Natural killer cell (primary cell): ENCODE measurements at regions not wholly inside any gene's neighbourhood (a gene's known extent, or its start where the extent isn't known, plus 50 kb on each side); places are given as distances from the start of the nearest gene placed in this dataset.

Experiments
- ATAC-seq, 3 donors: fragments of 150-1000 bp in 2 of 3; fragments of 200-7000 bp in 1 of 3; cut with Tn5 transposase; 1 replicate in 1 of 3; 2 replicates in 2 of 3; pipeline ENCODE4 v1.10.0; 2021; ENCODE audit warnings: mild to moderate bottlenecking in 2 of 3, moderate library complexity in 2 of 3
- DNase-seq, 2 donors: peaks; one replicate each; pipeline versions ENCODE4 v3.0.0 to v3.0.0-alpha.2; 2013 to 2021; ENCODE audit warnings: mixed read lengths in 1 of 2
- H3K27ac ChIP-seq: one replicate; pipeline ENCODE4 v1.5.1; 2013; ENCODE audit warnings: mild to moderate bottlenecking, low read length
- H3K27me3 ChIP-seq: one replicate; pipeline ENCODE4 v1.6.1; 2013; ENCODE audit warnings: low read length; ENCODE audit not compliant: control insufficient read depth, insufficient read depth
- H3K36me3 ChIP-seq: one replicate; pipeline ENCODE4 v1.6.1; 2013; ENCODE audit warnings: low read length; ENCODE audit not compliant: control insufficient read depth, insufficient read depth
- H3K4me1 ChIP-seq: one replicate; pipeline ENCODE4 v1.6.1; 2013; ENCODE audit warnings: low read length; ENCODE audit not compliant: control insufficient read depth, insufficient read depth
- H3K4me3 ChIP-seq: one replicate; pipeline ENCODE4 v1.5.1; 2013; ENCODE audit warnings: low read length
- H3K9me3 ChIP-seq: one replicate; pipeline ENCODE4 v1.6.1; 2013; ENCODE audit warnings: low read length; ENCODE audit not compliant: control insufficient read depth, insufficient read depth
- H3K27ac Mint-ChIP-seq, 2 donors: one replicate each; pipeline ENCODE4 v1.8.0; 2022; ENCODE audit warnings: mild to moderate bottlenecking in 2 of 2, mixed read lengths in 2 of 2, moderate library complexity in 1 of 2
- H3K27me3 Mint-ChIP-seq, 2 donors: one replicate each; pipeline ENCODE4 v1.8.0; 2022; ENCODE audit warnings: low read depth in 2 of 2, mixed read lengths in 2 of 2
- H3K36me3 Mint-ChIP-seq: one replicate; pipeline ENCODE4 v1.8.0; 2022; ENCODE audit warnings: mixed read lengths
- H3K4me1 Mint-ChIP-seq, 2 donors: one replicate each; pipeline ENCODE4 v1.8.0; 2022; ENCODE audit warnings: mixed read lengths in 2 of 2
- H3K4me3 Mint-ChIP-seq: one replicate; pipeline ENCODE4 v1.8.0; 2022; ENCODE audit warnings: mild to moderate bottlenecking, moderate library complexity, mixed read lengths
- H3K9me3 Mint-ChIP-seq, 2 donors: one replicate each; pipeline ENCODE4 v1.8.0; 2022; ENCODE audit warnings: mixed read lengths in 2 of 2
- CTCF ChIP-seq: fragments of 200-600 bp; IDR thresholded peaks from one replicate; pipeline ENCODE4 v1.8.0; 2022; ENCODE audit warnings: antibody characterized with exemption
- WGBS: methylation state at CpG from one replicate; pipeline ENCODE4 v1.1.7; 2013; ENCODE audit warnings: missing lambda C conversion rate; ENCODE audit not compliant: insufficient coverage; 5-methylcytosine and 5-hydroxymethylcytosine counted together
- intact Hi-C: fragments of 100-400 bp; cut with micrococcal nuclease; formaldehyde crosslinking; loops from one replicate; pipeline ENCODE4 v1.14.2; 2022

- H3K4me3 Mint-ChIP-seq: no peak overlapping the region
- ATAC-seq (no peak), DNase-seq (no peak)
- no peak overlapping the region for H3K27ac Mint-ChIP-seq
- WGBS: 100% methylated on average over 1 of the region's 1 CpG
- H3K9me3 Mint-ChIP-seq: peaks cover 7 to 14% of the 10 kb centered on the region in 2 donors
- Histone ChIP-seq H3K36me3 (no peaks in the 10 kb centered on the region), H3K4me1 (no peaks in the 10 kb centered on the region), H3K4me3 (no peak overlapping the region), H3K27ac (no peak overlapping the region), H3K9me3 (peaks cover 4% of the 10 kb centered on the region), H3K27me3 (no peaks in the 10 kb centered on the region)
- H3K27me3 Mint-ChIP-seq: no peaks in the 10 kb centered on the region
- no peaks in the 10 kb centered on the region for H3K36me3 Mint-ChIP-seq
- TF ChIP-seq CTCF: no peak
- no peaks in the 10 kb centered on the region for H3K4me1 Mint-ChIP-seq
- intact Hi-C loops: no loop called here
Observed at GRCh38 chr12:60184096-60184495, 588.3 kb downstream of the SLC16A7 start.

- no peaks in the 10 kb centered on the region for H3K27me3 Mint-ChIP-seq
- WGBS: 70% methylated on average over 3 of the region's 4 CpGs
- ATAC-seq: no peak
- H3K9me3 Mint-ChIP-seq: peaks cover 8 to 16% of the 10 kb centered on the region in 2 donors
- no peaks in the 10 kb centered on the region for H3K27me3 ChIP-seq
- peaks cover 4% of the 10 kb centered on the region for H3K9me3 ChIP-seq
- intact Hi-C loops: no loop called here
- H3K4me1 Mint-ChIP-seq: no peaks in the 10 kb centered on the region
- no peak for TF ChIP-seq CTCF
- no peak overlapping the region for H3K4me3 Mint-ChIP-seq
- no peak for DNase-seq
- no peaks in the 10 kb centered on the region for H3K36me3 ChIP-seq
- H3K4me3 ChIP-seq: no peak overlapping the region
- H3K27ac ChIP-seq: no peak overlapping the region
- H3K36me3 Mint-ChIP-seq: no peaks in the 10 kb centered on the region
- H3K4me1 ChIP-seq: no peaks in the 10 kb centered on the region
- no peak overlapping the region for H3K27ac Mint-ChIP-seq
Observed at GRCh38 chr12:60185060-60185459, 589.2 kb downstream of the SLC16A7 start.

- no peaks in the 10 kb centered on the region for H3K27me3 Mint-ChIP-seq
- no peak overlapping the region for H3K4me3 ChIP-seq
- intact Hi-C loops: no loop called here
- no peak overlapping the region for H3K27ac Mint-ChIP-seq
- H3K4me3 Mint-ChIP-seq: no peak overlapping the region
- H3K4me1 ChIP-seq: no peaks in the 10 kb centered on the region
- H3K36me3 Mint-ChIP-seq: no peaks in the 10 kb centered on the region
- peaks cover 3% of the 10 kb centered on the region for H3K9me3 ChIP-seq
- no peak for TF ChIP-seq CTCF
- no peak overlapping the region for H3K27ac ChIP-seq
- no peaks in the 10 kb centered on the region for H3K27me3 ChIP-seq
- H3K36me3 ChIP-seq: no peaks in the 10 kb centered on the region
- H3K4me1 Mint-ChIP-seq: no peaks in the 10 kb centered on the region
- ATAC-seq (no peak), DNase-seq (no peak)
- H3K9me3 Mint-ChIP-seq: peaks cover 12% of the 10 kb centered on the region in 2 donors
- 68% methylated on average over 1 of the region's 1 CpG for WGBS
Observed at GRCh38 chr12:60191271-60191670, 595.4 kb downstream of the SLC16A7 start.

GRCh38 chr12:60191676-60192359 lies 596.0 kb downstream of the SLC16A7 start:
- TF ChIP-seq CTCF: no peak
- Histone ChIP-seq H3K4me3 (no peak overlapping the region), H3K9me3 (peaks cover 3% of the 10 kb centered on the region), H3K4me1 (no peaks in the 10 kb centered on the region), H3K27me3 (no peaks in the 10 kb centered on the region), H3K36me3 (no peaks in the 10 kb centered on the region), H3K27ac (no peak overlapping the region)
- intact Hi-C loops: no loop called here
- DNase-seq (no peak), ATAC-seq (no peak)
- H3K4me1 Mint-ChIP-seq: no peaks in the 10 kb centered on the region
- H3K4me3 Mint-ChIP-seq: no peak overlapping the region
- no peak overlapping the region for H3K27ac Mint-ChIP-seq
- H3K9me3 Mint-ChIP-seq: peaks cover 12% of the 10 kb centered on the region in 2 donors
- no peaks in the 10 kb centered on the region for H3K36me3 Mint-ChIP-seq
- H3K27me3 Mint-ChIP-seq: no peaks in the 10 kb centered on the region
